Fibroblast of lung (primary cell): ENCODE measurements at regions not wholly inside any gene's neighbourhood (a gene's known extent, or its start where the extent isn't known, plus 50 kb on each side); places are given as distances from the start of the nearest gene placed in this dataset.

ENCODE experiments used
- EZH2 ChIP-seq: IDR thresholded peaks from 2 replicates; pipeline ENCODE4 v1.5.1; 2012; ENCODE audit warnings: low read length, control low read depth, mild to moderate bottlenecking; ENCODE audit errors: missing control alignments
- TF ChIP-seq, protein P1 (sequence below), 2 donors: IDR thresholded peaks in 1 of 2; conservative IDR thresholded peaks in 1 of 2; 1 replicate in 1 of 2; 2 replicates in 1 of 2; pipeline ENCODE4 v1.5.1; 2011 to 2012; ENCODE audit warnings: low read length in 2 of 2, control low read depth in 1 of 2, inconsistent platforms in 1 of 2, low read depth in 1 of 2, mild to moderate bottlenecking in 1 of 2

DNA sequence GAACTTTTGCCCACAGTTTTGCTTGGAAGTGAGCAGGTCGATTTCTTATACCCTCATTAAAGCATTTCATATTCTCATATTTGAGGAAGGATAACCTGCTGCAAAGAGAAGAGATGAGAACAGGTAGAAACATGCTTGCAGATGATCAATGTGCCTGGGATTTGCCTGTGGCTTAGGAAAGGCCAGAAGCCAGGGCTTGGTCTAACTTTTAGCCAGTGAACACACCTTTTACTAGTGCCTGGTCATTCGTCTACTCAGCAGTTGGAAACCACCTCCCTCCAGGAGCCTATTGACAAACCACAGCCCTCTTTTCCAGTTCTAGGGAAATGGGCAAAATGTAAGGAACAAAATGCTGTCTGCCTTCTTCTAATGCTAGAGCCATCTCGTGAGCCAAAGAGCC lies 518.3 kb downstream of the ADRA2A start:
- TF ChIP-seq, protein P1, sequence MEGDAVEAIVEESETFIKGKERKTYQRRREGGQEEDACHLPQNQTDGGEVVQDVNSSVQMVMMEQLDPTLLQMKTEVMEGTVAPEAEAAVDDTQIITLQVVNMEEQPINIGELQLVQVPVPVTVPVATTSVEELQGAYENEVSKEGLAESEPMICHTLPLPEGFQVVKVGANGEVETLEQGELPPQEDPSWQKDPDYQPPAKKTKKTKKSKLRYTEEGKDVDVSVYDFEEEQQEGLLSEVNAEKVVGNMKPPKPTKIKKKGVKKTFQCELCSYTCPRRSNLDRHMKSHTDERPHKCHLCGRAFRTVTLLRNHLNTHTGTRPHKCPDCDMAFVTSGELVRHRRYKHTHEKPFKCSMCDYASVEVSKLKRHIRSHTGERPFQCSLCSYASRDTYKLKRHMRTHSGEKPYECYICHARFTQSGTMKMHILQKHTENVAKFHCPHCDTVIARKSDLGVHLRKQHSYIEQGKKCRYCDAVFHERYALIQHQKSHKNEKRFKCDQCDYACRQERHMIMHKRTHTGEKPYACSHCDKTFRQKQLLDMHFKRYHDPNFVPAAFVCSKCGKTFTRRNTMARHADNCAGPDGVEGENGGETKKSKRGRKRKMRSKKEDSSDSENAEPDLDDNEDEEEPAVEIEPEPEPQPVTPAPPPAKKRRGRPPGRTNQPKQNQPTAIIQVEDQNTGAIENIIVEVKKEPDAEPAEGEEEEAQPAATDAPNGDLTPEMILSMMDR (conservative IDR thresholded peaks at IDR 0.05 in 1 of 2, IDR thresholded peaks at IDR 0.05 in 1 of 2; ENCODE audit: low read depth in 1 of 2, low read length in 2 of 2): no peak
- TF ChIP-seq EZH2: no peak
